Dendritic cell treated with granulocyte-macrophage colony-stimulating factor and Interleukin-4, amounts not matched to agents 40 ng/mL and 50 ng/mL, for 4 days (primary cell): ENCODE measurements at regions not wholly inside any gene's neighbourhood (a gene's known extent, or its start where the extent isn't known, plus 50 kb on each side); places are given as distances from the start of the nearest gene placed in this dataset.
"Not testable (repeated sequence)": the region's sequence is repeated elsewhere in the genome, so short reads cannot be mapped to it uniquely, and the experiment has no call there.

Experiments used
- H3K27ac Mint-ChIP-seq: one replicate; pipeline ENCODE4 v1.8.0; 2022; ENCODE audit warnings: mild to moderate bottlenecking, mixed read lengths
- H3K27me3 Mint-ChIP-seq: one replicate; pipeline ENCODE4 v1.8.0; 2022; ENCODE audit warnings: mild to moderate bottlenecking, mixed read lengths
- H3K36me3 Mint-ChIP-seq: one replicate; pipeline ENCODE4 v1.8.0; 2022; ENCODE audit warnings: low read depth, mixed read lengths
- H3K4me1 Mint-ChIP-seq: one replicate; pipeline ENCODE4 v1.8.0; 2022; ENCODE audit warnings: low read depth, mixed read lengths
- H3K4me3 Mint-ChIP-seq: one replicate; pipeline ENCODE4 v1.8.0; 2022; ENCODE audit warnings: mild to moderate bottlenecking, moderate library complexity, mixed read lengths
- H3K9me3 Mint-ChIP-seq: one replicate; pipeline ENCODE4 v1.8.0; 2022; ENCODE audit warnings: mixed read lengths
- intact Hi-C: fragments of 100-400 bp; cut with micrococcal nuclease; formaldehyde crosslinking; loops from one replicate; pipeline ENCODE4 v1.15.0; 2022

DNA sequence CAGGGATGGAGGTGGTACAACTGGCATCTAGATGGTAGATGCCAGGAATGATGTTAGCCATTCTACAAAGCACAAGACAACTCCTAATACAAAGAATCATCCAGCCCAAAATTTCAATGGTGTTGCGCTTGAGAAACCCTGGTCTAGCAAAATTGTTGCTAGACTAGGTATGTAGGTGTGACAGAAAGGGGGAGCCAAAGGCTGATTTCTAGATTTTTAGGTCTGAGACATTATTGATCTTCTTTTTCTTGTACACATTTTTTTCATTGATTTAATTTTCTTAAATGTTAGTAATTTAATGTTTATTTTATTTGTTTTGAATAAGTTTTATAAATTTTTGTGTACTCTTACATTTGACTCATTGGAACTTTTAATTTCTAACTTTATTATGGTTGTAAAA is 216.4 kb downstream of the FSIP2 start:
- Mint-ChIP-seq H3K27me3 (no peaks in the 10 kb centered on the region), H3K9me3 (peaks cover 16% of the 10 kb centered on the region), H3K4me1 (no peaks in the 10 kb centered on the region), H3K4me3 (no peak overlapping the region), H3K27ac (no peak overlapping the region), H3K36me3 (no peaks in the 10 kb centered on the region)
- intact Hi-C loops = no loop called here

DNA sequence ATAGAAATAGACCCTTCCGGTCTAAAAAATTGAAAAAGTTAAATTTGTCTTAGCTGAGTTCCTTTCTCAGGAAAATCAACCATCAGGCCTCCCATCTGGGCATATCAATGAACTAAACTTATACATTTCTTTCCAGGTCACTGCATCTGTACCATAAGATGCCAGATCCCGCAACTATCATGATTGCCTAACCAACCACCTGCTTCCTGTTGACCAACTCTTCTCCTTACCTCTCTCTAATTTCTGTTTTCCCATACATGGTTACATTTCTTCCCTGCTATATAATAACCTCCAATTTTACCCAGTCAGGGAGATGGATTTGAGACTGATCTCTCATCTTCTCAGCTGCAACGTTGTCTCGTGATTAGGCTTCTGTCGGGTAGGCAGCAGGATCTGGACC is 228.7 kb downstream of the FSIP2 start:
- no peak overlapping the region for H3K4me3 Mint-ChIP-seq
- H3K27ac Mint-ChIP-seq = no peak overlapping the region
- H3K9me3 Mint-ChIP-seq = peaks cover 14% of the 10 kb centered on the region
- no peaks in the 10 kb centered on the region for H3K4me1 Mint-ChIP-seq
- intact Hi-C loops = no loop called here
- H3K27me3 Mint-ChIP-seq = no peaks in the 10 kb centered on the region
- H3K36me3 Mint-ChIP-seq = no peaks in the 10 kb centered on the region

DNA sequence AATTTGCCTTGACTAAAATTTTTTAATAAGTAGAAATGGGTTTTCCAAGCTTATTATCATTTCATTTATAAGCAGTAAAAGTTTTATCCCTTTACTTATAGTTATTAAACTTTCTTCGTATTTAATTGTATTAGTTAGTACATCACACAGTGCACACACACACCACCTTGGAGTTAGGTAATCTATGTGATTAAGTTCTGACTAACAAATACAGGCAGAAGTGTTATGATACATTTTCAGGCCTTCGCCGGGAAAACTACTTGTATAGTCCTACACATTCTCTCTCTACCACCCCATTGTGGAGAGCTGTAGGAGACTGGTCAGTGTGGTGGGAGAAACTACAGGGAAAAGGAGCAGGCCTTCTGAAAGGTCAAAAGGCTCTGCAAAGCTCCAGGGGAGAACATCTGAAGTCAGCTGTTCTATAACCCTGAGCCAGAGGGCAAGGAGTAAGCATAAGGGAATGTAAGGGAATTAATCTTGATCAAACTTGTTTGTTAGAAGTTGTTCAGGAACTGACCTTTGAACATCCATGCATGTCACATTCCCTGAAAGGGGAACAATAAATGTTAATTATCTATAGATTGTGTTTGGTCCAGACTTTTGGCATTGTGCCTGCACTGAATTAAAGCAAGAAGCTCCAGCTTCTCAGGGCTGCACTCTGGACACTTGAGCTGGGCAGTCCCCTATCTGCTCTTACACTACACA is 231.7 kb downstream of the FSIP2 start:
- H3K27ac Mint-ChIP-seq = no peak overlapping the region
- H3K9me3 Mint-ChIP-seq = peaks cover 29% of the 10 kb centered on the region
- H3K4me3 Mint-ChIP-seq = no peak overlapping the region
- no peaks in the 10 kb centered on the region for H3K4me1 Mint-ChIP-seq
- H3K27me3 Mint-ChIP-seq = no peaks in the 10 kb centered on the region
- no peaks in the 10 kb centered on the region for H3K36me3 Mint-ChIP-seq
- intact Hi-C loops = no loop called here

DNA sequence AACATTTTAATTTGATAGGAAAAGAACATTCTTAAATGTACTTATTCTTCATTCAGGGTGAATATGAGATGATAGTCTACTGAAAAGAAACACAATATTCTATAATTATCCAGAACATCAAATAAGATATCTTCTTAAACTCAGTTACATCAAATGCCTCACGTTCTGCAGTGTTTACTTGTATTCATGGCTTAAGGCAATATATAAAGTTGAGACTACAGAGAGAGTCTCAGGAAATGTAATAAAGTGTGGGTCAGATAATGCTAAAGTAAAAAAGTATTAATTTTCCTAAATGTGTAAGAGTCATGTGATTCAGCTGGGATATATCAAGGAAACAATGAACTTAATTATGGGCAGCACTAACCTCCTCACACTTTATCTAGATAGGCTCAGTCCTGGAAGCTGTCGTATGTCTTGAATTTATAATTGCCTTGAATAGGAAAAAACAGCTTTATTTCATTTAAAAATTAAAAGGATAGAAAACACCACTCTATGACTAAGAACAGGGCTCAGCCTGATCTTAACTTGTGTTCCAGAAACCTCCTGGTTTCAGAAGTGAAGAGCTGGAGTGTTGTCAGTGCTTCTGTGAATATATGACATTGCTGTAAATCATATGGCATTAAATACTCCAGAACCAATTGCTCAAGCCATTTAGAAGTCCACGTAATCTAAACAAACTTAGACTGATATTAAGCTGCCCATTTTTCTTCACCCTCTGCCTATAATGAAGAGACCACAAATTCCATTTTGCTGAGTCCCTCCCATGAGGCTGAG is 240.2 kb downstream of the FSIP2 start:
- Mint-ChIP-seq H3K4me1 (no peaks in the 10 kb centered on the region), H3K9me3 (peaks cover 7% of the 10 kb centered on the region), H3K36me3 (no peaks in the 10 kb centered on the region), H3K4me3 (no peak overlapping the region), H3K27ac (no peak overlapping the region), H3K27me3 (no peaks in the 10 kb centered on the region)
- intact Hi-C loops = no loop called here

DNA sequence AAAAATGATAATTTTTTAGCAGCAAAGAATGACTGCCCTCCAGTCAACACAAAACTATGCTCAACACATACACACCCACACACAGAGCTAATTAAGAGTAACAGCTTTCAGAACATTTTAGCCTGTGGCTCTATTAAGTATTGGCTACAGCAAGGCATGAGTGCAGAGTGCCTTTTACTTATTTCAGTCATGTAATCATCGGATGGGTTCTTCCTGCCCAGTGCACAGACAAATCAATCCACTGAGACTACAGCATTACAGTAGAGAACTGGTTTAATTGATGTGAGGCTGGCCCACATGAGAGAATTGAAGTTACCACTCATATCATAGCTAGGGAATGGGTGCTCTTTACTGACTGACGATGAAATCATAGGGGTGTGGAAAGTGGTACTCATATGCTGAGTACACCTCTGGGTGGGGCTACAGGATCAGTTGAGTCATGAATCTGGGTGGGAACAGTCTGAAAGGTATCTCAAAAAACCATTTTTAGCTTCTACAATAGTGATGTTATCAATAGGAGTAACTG is 241.0 kb downstream of the FSIP2 start:
- intact Hi-C loops = no loop called here
- no peak overlapping the region for H3K4me3 Mint-ChIP-seq
- no peak overlapping the region for H3K27ac Mint-ChIP-seq

DNA sequence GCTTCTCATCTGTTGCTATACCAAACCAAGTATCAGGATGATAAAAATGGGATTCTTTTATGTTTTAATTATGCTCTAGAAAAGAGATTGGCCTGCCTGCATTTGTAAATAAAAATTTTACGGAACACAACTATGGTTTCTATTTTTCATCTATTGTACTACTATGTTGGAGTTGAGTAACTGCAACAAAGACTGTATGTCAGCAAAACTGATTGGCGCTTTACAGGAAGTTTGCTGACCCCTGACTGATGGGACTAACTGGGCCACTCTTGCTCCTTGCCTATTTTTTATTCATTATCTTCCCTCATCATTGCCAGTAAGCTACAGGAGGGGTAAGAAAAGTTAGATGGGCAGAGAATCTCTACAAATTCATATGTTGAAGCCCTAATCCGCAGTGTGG is 242.3 kb downstream of the FSIP2 start:
- no peak overlapping the region for H3K27ac Mint-ChIP-seq
- H3K36me3 Mint-ChIP-seq = no peaks in the 10 kb centered on the region
- no peaks in the 10 kb centered on the region for H3K27me3 Mint-ChIP-seq
- H3K4me3 Mint-ChIP-seq = no peak overlapping the region
- H3K4me1 Mint-ChIP-seq = no peaks in the 10 kb centered on the region
- intact Hi-C loops = no loop called here
- no peaks in the 10 kb centered on the region for H3K9me3 Mint-ChIP-seq

More for the DNA sequence above, 241.0 kb downstream of the FSIP2 start:
- Mint-ChIP-seq H3K27me3 (no peaks in the 10 kb centered on the region), H3K36me3 (no peaks in the 10 kb centered on the region), H3K9me3 (no peaks in the 10 kb centered on the region), H3K4me1 (no peaks in the 10 kb centered on the region)

DNA sequence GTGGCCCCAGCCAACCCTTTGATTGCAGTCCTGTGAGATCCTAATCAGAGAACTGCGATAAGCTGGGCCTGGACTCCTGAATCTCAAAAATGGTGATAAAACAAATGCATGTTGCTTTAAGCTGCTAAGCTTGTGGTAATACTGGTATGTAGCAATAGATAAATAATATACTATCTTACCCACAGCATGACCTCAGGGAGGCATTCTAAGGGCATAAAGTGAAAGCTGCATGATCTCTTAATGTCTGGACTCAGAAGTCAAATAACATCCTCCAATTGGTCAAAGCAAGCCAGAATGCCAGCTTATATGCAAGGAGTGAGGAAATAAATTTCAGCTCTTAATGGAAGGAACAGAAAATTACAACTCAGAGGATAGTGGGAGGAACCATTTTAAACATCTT is 246.1 kb downstream of the FSIP2 start:
- Mint-ChIP-seq H3K36me3 (no peaks in the 10 kb centered on the region), H3K4me3 (no peak overlapping the region), H3K27ac (no peak overlapping the region), H3K9me3 (peaks cover 5% of the 10 kb centered on the region), H3K4me1 (no peaks in the 10 kb centered on the region), H3K27me3 (no peaks in the 10 kb centered on the region)
- intact Hi-C loops = no loop called here

DNA sequence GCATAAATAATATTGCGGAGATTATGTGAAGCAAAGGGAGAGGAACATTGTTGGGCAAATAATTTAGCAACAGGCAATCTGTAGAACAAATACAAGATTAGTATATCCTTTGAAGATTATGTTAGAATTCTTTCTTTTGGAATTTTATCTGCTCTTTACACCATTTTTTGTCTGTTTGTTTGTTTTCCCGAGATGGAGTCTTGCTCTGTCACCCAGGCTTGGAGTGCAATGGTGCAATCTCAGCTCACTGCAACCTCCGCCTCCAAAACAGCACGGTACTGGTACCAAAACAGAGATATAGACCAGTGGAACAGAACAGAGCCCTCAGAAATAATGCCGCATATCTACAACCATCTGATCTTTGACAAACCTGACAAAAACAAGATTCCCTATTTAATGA is 250.3 kb downstream of the FSIP2 start:
- H3K4me1 Mint-ChIP-seq = not testable (repeated sequence)

DNA sequence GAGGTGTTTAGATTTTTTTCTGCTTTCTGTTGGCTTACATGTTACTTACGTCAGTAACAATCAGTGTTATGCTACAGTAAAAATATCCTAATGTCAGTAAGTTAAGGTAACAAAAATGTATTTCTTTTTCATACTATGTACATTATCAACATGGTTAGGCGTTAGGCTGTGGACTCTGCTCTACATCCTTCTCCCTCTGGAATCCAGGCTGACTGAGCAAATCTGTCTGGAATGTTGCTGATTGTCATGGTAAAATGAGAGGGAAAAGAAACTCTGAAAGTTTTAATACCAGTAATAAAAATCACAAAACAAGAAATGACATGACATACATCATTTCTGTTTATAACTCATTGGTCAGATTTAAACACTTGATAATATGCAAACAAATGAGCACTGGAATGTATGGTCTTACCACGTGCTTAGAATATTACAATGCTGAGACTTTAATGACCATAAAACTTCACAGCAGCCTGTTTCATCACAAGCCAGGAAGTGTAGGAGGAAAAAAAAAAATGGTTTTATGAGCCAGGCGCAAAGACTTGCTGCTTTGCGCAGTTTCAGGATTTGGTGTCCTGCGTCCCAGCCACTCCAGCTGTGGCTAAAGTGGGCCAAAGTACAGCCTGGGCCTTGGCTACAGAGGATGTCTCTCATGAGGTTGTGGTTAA is 252.4 kb downstream of the FSIP2 start:
- H3K4me3 Mint-ChIP-seq = no peak overlapping the region
- intact Hi-C loops = no loop called here

More for the DNA sequence above, 250.3 kb downstream of the FSIP2 start:
- H3K36me3 Mint-ChIP-seq, H3K27me3 Mint-ChIP-seq, intact Hi-C loops, H3K27ac Mint-ChIP-seq, H3K9me3 Mint-ChIP-seq, H3K4me3 Mint-ChIP-seq: not testable (repeated sequence)

DNA sequence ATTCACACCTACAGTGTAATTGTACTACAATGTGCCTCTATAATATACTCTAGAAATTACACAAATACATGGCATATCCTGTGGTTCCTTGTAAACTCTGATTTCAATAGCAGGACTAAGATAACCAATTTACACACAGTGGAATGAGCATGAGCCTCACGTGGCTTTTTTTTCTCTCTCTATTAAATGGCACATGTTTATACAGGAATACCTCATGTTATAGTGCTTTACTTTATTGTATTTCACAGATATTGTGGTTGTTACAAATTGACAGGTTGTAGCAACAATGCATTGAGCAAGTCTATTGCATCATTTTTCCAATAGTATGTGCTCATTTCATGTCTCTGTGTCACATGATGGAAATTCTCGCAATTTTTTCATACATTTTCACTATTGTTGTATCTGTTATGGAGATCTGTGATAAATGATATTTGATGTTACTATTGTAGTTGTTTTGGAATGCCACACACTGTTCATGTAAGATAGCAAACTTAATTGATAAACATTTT is 260.0 kb downstream of the FSIP2 start:
- no peaks in the 10 kb centered on the region for H3K4me1 Mint-ChIP-seq
- no peak overlapping the region for H3K4me3 Mint-ChIP-seq
- intact Hi-C loops = no loop called here
- peaks cover 17% of the 10 kb centered on the region for H3K9me3 Mint-ChIP-seq
- H3K36me3 Mint-ChIP-seq = no peaks in the 10 kb centered on the region
- no peaks in the 10 kb centered on the region for H3K27me3 Mint-ChIP-seq
- no peak overlapping the region for H3K27ac Mint-ChIP-seq

More for the DNA sequence above, 252.4 kb downstream of the FSIP2 start:
- no peaks in the 10 kb centered on the region for H3K4me1 Mint-ChIP-seq
- peaks cover 5% of the 10 kb centered on the region for H3K9me3 Mint-ChIP-seq
- H3K27me3 Mint-ChIP-seq = no peaks in the 10 kb centered on the region
- no peak overlapping the region for H3K27ac Mint-ChIP-seq
- no peaks in the 10 kb centered on the region for H3K36me3 Mint-ChIP-seq

DNA sequence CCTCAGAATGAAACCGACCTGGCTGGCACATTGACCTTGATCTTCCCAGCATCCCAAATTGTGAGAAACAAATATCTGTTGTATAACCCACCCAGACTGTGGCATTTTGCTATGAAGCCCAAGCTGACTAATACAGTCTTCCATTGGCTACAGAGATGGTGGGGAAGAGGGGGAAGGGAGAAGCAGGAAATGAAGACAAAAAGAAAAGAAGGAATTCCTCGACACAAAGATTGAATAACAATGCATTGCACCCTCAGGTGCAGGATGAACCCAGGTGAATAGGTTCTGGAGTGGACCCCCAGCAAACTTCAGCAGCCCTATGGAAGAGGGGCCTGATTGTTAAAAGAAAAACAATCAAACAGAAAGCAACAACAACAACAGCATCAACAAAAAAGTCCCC is 270.7 kb downstream of the FSIP2 start:
- Mint-ChIP-seq H3K4me3 (no peak overlapping the region), H3K4me1 (no peaks in the 10 kb centered on the region), H3K9me3 (peaks cover 60% of the 10 kb centered on the region), H3K27ac (no peak overlapping the region), H3K27me3 (no peaks in the 10 kb centered on the region), H3K36me3 (no peaks in the 10 kb centered on the region)
- intact Hi-C loops = no loop called here

DNA sequence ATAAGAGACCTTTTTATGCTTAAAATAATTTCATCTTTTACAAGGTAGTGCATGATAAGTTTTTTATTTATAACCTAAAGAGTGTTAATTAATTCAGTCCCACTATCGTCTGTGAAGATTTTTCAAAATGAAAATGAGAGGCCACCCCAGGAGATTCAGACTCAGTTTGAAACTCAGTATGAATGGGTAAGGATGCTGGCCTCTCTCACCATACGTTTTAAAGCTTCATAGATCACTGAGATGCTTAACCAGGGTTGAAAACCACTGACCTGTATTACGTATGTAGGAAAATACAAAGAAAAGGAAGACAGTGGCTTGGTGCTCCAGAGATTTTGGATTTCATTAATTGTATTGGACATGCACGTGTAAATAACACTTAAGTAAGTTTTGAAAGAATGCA is 278.7 kb downstream of the FSIP2 start:
- intact Hi-C loops = no loop called here
- Mint-ChIP-seq H3K4me3 (no peak overlapping the region), H3K9me3 (peaks cover 9% of the 10 kb centered on the region), H3K27ac (no peak overlapping the region), H3K36me3 (no peaks in the 10 kb centered on the region), H3K27me3 (no peaks in the 10 kb centered on the region), H3K4me1 (no peaks in the 10 kb centered on the region)

DNA sequence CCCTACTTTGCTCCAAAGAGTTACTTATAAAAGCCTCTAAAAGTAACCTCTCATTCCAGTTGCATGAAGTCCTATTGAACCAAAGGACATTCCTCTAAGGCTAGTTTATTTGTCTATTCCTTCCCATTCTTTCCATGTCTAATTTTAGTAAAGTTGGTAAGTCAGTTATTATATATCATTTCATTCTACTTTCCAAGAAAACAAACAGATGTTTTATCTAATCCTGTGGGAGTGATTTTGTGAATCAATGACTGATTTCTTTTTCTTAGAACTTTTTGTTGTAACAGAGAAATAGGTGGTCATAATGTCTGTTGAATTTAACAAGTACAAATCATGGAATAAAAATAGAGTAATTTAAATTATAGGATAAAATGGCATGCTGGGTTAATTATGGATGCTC is 286.3 kb downstream of the FSIP2 start:
- Mint-ChIP-seq H3K27me3 (no peaks in the 10 kb centered on the region), H3K4me1 (peaks cover 6% of the 10 kb centered on the region), H3K36me3 (no peaks in the 10 kb centered on the region), H3K9me3 (no peaks in the 10 kb centered on the region), H3K27ac (no peak overlapping the region), H3K4me3 (no peak overlapping the region)
- intact Hi-C loops = no loop called here

DNA sequence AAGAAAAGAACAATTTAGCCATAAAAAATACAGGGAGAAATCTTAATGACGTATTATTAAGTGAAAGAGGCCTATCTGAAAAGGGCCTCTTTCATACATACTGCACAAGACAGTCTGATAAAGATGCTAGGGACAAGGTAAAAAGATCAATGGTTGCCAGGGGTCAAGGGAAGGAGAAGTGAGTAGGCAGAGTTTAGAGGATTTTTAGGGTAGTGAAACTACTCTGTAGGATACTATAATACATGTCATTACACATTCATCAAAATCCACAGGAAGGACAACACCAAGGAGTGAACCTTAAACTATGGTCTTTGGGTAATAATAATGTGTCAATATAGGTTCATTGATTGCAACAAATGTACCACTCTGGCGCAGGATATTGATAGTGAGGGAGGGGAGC is 289.3 kb downstream of the FSIP2 start:
- Mint-ChIP-seq H3K9me3 (no peaks in the 10 kb centered on the region), H3K27me3 (no peaks in the 10 kb centered on the region), H3K27ac (no peak overlapping the region), H3K4me1 (peaks cover 11% of the 10 kb centered on the region), H3K36me3 (no peaks in the 10 kb centered on the region), H3K4me3 (no peak overlapping the region)
- intact Hi-C loops = no loop called here
